Anterior cingulate cortex (tissue), 58 donors: ENCODE measurements at regions not wholly inside any gene's neighbourhood (a gene's known extent, or its start where the extent isn't known, plus 50 kb on each side); places are given as distances from the start of the nearest gene placed in this dataset.
"Not testable (repeated sequence)": the region's sequence is repeated elsewhere in the genome, so short reads cannot be mapped to it uniquely, and the experiment has no call there.

Experiments
- DNase-seq, 58 donors: peaks; one replicate each; lab custom pipeline; 2025; lab: John Stamatoyannopoulos, UW

DNA sequence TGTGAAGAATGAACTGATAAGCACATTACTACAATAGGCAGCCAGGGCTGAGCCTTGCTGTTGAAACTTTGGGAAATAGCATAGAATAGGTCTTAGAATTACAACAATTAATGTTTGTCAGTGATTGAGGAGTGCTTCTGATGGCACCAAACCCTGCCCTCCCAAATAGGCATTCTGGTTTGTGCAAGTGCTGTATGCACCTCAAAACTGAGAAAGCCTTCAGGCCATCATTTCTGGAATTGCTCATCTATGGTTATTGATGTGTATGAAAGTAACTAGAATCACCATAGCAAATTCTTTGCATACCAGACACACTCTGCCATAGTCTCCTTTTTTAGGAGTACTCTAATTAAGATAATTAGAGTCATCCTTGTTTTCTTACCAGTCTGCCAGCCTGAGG is 585.0 kb upstream of the MBL2 start:
- no peak for DNase-seq

GRCh38 chr10:53356616-53357349 is 584.2 kb upstream of the MBL2 start:
- no peak for DNase-seq

- DNase-seq: not testable (repeated sequence)
Observed at GRCh38 chr10:53342531-53342930, 569.9 kb upstream of the MBL2 start.

DNA sequence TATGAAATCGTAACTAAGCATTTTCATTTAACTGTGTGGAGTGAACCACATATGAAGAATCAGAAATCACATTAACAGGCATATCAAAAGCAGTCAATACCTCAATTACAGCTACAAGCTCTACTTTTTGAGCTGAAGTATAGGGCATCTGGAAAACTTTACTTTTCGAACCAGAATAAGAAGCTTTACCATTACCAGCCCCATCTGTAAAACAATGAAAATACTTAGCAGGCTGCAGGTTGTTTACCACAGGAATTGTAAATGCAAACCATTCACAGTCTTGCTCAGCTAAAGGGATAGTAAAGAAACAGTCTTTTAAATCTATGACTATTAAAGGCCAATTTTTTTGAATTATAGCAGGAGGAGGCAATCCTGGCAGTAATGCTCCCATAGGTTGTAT is 565.6 kb upstream of the MBL2 start:
- DNase-seq: not testable (repeated sequence)

DNA sequence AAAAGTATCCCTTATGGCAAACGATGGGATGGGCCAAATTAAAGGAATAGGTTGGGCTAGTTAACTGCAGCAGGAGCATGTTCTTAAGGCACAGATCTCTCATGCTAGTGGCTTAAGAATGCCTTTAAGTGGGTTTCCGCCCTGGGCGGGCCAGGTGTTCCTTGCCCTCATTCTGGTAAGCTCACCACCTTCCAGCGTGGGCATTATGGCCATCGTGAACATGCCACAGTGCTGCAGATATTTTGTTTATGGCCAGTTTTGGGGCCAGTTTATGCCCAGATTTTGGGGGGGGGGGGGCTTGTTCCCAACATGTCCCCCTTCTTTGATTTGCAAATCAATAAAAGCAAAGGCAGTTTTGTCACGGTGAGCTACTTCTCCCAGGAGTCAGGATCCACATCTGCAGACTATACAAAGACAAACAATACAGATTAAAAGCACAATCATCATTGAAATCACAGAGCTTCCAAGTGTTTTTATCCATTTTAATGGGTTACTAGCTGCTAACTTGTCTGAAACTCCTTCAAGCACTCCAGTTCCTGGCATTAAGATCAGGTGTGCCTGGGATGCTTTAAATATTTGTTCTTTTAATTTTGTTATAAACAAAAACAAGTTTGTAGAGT is 563.3 kb upstream of the MBL2 start:
- not testable (repeated sequence) for DNase-seq

DNA sequence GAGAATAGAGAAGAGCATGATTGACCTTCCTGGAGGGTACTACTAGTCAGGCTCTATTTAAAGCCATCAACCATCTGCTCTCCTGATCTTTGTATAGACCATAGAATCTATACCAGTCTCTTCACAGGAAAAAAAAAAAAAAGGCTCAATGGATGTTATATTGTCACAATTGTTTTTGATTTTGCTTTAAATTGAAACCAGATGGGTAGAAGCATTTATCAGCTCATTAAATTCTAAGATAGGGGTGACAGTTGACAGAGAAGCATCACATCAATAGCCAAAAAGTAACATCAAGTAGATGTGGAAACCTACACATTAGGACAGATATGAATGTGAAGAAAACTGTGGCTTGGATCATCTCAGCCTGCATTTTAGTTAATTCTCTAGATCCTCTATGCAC is 558.9 kb upstream of the MBL2 start:
- DNase-seq: no peak

DNA sequence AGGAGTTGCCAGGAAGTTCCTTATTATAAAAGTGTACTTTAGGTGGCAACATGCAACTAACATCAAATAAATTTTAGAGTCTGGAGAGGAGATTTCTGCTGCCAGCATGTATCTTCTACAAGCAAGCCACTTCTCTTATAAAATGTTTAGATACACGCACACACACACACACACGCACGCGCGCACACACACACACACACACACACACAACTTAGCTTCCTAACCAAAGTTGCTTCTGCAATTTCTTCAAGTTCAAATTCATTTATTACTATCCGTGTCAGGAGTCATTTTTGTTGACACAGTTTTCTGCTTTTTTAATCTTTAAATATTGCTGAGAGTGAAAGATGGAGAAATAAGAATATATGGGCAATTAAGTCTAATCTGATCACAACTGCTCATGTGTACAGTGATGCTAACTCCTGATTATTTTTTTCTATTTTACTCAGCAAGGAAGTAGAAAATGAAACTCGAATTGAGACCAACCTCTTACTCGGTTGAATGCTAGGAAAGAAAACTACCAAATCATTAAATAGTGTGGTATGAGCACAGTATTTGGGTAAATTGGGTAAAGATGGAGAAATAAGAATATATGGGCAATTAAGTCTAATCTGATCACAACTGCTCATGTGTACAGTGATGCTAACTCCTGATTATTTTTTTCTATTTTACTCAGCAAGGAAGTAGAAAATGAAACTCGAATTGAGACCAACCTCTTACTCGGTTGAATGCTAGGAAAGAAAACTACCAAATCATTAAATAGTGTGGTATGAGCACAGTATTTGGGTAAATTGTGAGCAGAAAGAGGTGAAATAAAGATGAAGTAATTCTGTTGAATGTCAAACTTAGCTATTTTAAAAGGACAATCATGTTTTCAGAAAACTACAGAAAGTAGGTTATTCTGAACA is 554.1 kb upstream of the MBL2 start:
- DNase-seq: not testable (repeated sequence)

DNA sequence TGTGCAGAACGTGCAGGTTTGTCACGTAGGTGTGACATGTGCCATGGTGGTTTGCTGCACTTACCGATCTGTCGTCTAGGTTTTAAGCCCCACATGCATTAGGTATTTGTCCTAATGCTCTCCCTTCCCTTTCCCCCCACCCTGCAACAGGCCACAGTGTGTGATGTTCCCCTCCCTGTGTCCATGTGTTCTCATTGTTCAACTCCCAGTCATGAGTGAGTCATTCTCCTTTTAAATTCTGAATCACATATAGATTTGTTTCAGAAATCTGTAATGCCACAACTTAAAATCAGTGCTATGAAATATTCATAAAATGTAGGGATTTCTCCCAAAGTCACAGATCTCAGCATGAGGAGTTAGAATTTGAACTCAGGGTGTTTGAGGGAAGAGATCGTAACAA is 552.5 kb upstream of the MBL2 start:
- no peak for DNase-seq

- no peak for DNase-seq
Observed at GRCh38 chr10:53315709-53316108, 543.1 kb upstream of the MBL2 start.

DNA sequence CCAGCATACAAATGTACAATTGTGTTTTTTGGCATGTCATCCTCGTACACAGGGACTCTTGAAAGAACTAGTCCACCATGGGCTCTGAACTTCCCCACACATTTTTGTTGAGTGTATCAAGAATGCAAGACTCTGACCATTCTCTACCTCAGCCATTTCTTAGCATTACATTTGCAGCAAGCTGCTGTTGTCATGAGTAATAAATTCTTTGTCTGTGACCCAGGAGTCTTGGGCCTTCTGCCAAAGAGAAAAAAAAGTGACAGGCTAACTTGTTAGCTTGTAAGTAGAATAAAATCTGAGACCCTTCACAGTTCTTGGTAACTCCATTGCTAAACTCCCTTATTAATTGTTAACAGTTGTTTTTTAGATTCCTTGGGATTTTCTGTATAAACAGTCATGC is 542.3 kb upstream of the MBL2 start:
- no peak for DNase-seq

DNA sequence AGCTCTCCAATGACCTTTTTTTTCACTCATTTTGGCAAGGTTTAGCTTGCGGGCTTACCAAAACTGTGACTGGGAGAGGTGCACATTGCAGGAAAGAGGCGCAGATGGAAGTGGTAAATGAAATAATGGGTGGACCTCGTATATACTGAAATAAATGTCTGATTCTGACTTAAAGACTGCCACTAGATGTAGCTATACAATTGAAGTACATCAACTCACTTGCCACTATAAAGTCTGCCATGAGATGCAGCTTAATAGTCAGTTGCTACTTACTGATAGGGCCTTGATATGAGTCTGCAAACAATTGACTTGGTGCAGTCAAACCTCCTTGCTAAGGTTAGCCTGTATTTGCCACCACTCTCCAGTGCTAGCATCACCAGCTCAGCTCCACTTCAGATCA is 525.9 kb upstream of the MBL2 start:
- DNase-seq: no peak

GRCh38 chr10:53284615-53285182 is 512.1 kb upstream of the MBL2 start:
- no peak for DNase-seq

DNA sequence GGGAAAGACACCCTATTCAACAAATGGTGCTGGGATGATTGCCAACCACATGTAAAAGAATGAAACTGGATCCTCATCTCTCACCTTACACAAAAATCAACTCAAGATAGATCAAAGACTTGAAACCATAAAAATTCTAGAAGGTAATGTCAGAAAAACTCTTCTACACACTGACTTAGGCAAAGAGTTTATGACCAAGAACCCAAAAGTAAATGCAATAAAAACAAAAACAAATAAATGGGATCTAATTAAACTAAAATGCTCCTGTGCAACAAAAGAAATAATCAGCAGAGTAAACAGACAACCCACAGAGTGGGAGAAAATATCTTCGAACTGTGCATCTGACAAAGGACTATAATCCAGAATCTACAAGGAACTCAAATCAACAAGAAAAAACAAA is 504.2 kb upstream of the MBL2 start:
- DNase-seq: no peak

DNA sequence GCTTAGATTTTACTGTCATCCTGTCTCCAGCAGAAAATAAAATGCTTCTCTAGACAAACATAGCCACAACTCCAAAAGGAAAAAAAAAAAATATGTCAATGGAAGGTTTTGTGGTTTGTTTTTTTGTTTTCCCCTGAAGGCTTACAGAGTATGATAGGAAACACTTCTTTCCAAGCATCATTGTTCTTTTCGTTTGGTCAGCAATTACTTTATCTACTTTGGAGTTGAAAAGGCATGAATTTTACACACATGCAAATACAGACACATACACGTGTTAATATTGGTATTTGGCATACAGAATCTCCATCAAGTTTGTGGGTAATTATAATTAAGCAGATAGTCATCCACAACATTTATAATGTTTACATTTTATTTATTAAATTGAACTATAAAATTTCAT is 496.9 kb upstream of the MBL2 start:
- no peak for DNase-seq

DNA sequence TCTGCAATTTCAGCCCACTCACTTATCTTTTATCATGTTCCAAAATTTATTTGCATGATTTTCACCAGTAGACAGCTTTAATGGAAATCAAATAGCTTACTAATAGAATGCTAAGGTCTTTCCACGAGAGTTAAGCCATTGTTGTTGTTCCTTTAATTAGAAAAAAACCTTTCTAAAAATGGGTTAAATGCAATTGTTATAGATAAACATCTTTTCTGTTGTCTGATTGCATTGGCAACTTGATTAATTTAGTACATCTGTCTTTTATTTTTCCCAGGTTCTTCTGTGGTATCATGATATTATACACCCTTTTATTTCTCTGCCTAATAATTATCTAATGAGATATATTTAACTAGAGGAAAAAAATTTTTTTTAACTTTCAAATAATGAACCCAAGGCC is 487.6 kb upstream of the MBL2 start:
- no peak for DNase-seq

- no peak for DNase-seq
Observed at GRCh38 chr10:53256623-53257022, 484.0 kb upstream of the MBL2 start.

DNA sequence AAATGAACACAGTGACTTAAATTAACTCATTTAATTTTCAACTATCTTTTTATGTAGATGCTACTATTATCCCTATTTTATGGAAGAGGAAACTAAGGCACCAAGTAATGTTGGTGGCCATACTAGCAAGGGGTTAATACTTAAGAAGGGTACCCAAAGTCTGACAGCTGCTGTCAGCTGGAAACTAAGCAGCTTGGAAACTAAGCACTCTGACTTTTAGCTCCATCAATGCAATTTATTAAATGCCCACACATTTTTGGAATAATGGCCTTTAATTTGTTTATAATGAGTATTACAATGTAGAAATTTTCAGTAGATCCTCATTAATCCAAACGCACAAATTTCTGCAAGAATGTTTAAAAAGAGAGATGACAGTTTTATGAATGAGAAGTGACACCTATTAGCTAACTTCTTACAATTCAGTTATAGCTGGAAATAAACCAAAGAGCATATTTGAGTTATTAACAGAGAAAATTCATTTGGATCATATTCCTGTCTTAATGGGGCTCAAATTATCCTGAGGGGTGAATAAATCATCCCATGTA is 483.1 kb upstream of the MBL2 start:
- DNase-seq: no peak

DNA sequence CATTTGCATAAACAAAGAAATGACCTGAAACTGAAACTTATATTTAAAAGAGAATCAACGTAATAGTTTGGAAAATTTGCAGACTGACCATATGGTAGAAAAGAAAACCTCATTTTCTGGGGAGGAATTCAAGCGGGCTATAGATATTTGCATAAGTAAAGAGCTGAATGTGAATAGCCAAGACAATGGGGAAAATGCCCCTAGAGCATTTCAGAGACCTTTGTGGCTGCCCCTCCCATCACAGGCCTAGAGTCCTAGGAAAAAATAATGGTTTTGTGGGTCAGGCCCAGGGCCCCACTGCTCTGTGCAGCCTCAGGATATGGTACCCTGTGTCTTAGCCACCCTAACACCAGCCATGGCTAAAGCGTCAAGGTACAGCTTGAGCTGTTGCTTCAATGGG is 480.6 kb upstream of the MBL2 start:
- no peak for DNase-seq

- DNase-seq: no peak
Observed at GRCh38 chr10:53239873-53240272, 467.3 kb upstream of the MBL2 start.

DNA sequence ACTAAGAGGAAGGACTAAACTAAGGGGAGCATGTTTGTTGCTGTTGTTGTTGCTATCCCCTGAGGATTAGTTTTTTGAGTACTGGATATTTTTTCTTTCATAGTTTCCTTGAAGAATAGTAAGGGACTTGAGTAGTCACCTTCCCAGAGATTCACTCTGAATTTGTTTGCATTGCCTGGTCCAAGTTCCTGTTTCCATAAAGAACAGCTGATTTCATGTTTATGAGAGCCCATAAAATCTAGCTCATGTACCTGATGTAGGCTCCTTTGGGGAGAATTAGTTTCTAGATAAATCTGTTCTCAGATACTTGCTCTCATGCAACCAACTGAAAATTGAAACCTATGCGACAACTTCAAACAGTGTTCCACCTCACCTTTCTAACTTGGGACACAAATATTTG is 464.4 kb upstream of the MBL2 start:
- DNase-seq: no peak

DNA sequence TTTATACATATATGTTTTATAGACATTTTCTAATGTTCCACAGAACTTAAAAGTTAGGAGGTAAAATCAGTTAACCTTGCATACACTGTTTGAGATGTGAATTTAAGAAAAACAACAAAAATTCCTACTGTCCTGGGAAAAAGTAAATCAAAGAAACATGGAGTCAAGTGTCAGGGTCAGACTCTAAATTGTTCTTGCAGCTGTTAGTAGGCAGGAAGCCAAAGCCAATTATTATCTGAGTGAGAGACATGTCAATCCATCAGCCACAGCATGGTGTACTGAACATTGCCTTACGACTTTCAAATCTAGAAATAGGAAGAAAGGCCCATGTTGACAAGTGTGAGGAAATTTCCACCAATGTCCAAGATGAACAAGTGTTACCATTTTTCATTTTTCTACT is 461.2 kb upstream of the MBL2 start:
- DNase-seq: no peak
